GM21423 (cell line): ENCODE measurements at regions not wholly inside any gene's neighbourhood (a gene's known extent, or its start where the extent isn't known, plus 50 kb on each side); places are given as distances from the start of the nearest gene placed in this dataset.
A peak's percentile ranks its signal among the peaks of the same experiment; 100 is the strongest.
"Not testable (repeated sequence)": the region's sequence is repeated elsewhere in the genome, so short reads cannot be mapped to it uniquely, and the experiment has no call there.

Experiments
- ATAC-seq: cut with Tn5 transposase; IDR thresholded peaks from one replicate; pipeline ENCODE4 v1.9.1; 2021; ENCODE audit warnings: mild to moderate bottlenecking, moderate library complexity; ENCODE audit not compliant: unreplicated experiment

- no peak for ATAC-seq
Measured at GRCh38 chr21:31609081-31609480, 50.4 kb upstream of the SOD1 start.

GRCh38 chr21:31607791-31608190 lies 51.7 kb upstream of the SOD1 start:
- ATAC-seq = no peak

- no peak for ATAC-seq
Measured at GRCh38 chr21:31606081-31606874, 53.2 kb upstream of the SOD1 start.

- peak; percentile 56 for ATAC-seq
Measured at GRCh38 chr21:31604591-31605190, 54.8 kb upstream of the SOD1 start.

GRCh38 chr21:31599563-31599962 lies 59.9 kb upstream of the SOD1 start:
- ATAC-seq = no peak

GRCh38 chr21:31599013-31599412 lies 60.5 kb upstream of the SOD1 start:
- ATAC-seq = no peak

- no peak for ATAC-seq
Measured at GRCh38 chr21:31597683-31598082, 61.8 kb upstream of the SOD1 start.

GRCh38 chr21:31596055-31596454 lies 63.4 kb upstream of the SOD1 start:
- no peak for ATAC-seq

- no peak for ATAC-seq
Measured at GRCh38 chr21:31594726-31595125, 64.8 kb upstream of the SOD1 start.

- no peak for ATAC-seq
Measured at GRCh38 chr21:31594279-31594678, 65.2 kb upstream of the SOD1 start.

GRCh38 chr21:31592963-31593560 lies 66.4 kb upstream of the SOD1 start:
- ATAC-seq = no peak

GRCh38 chr21:31592516-31592915 lies 67.0 kb upstream of the SOD1 start:
- no peak for ATAC-seq

- no peak for ATAC-seq
Measured at GRCh38 chr21:31589820-31590219, 69.7 kb upstream of the SOD1 start.

- ATAC-seq = no peak
Measured at GRCh38 chr21:31586118-31586517, 73.4 kb upstream of the SOD1 start.

- not testable (repeated sequence) for ATAC-seq
Measured at GRCh38 chr21:31583937-31584336, 75.6 kb upstream of the SOD1 start.

GRCh38 chr21:31583498-31583897 lies 76.0 kb upstream of the SOD1 start:
- no peak for ATAC-seq

- peak; percentile 60 for ATAC-seq
Measured at GRCh38 chr21:31580866-31581276, 78.6 kb upstream of the SOD1 start.

- no peak for ATAC-seq
Measured at GRCh38 chr21:31577271-31577670, 82.2 kb upstream of the SOD1 start.

- no peak for ATAC-seq
Measured at GRCh38 chr21:31576428-31576827, 83.1 kb upstream of the SOD1 start.

GRCh38 chr21:31573217-31573616 lies 86.3 kb upstream of the SOD1 start:
- no peak for ATAC-seq

- ATAC-seq = no peak
Measured at GRCh38 chr21:31571879-31572278, 87.6 kb upstream of the SOD1 start.
